DMS114 treated with DMSO at 0.1 percent for 48 hours (cell line): ENCODE measurements at regions not wholly inside any gene's neighbourhood (a gene's known extent, or its start where the extent isn't known, plus 50 kb on each side); places are given as distances from the start of the nearest gene placed in this dataset.

ENCODE experiments used
- DNase-seq: peaks from one replicate; lab custom pipeline; 2025; ENCODE audit not compliant: unreplicated experiment; lab: John Stamatoyannopoulos, UW

- DNase-seq = no peak
Observed at GRCh38 chr10:121406823-121407545, 191.3 kb downstream of the FGFR2 start.

GRCh38 chr10:121409466-121410104 is 188.7 kb downstream of the FGFR2 start:
- no peak for DNase-seq

- no peak for DNase-seq
Observed at GRCh38 chr10:121411004-121411403, 187.2 kb downstream of the FGFR2 start.

GRCh38 chr10:121413951-121414350 is 184.3 kb downstream of the FGFR2 start:
- no peak for DNase-seq

GRCh38 chr10:121414366-121415062 is 183.7 kb downstream of the FGFR2 start:
- no peak for DNase-seq

GRCh38 chr10:121415063-121415399 is 183.2 kb downstream of the FGFR2 start:
- DNase-seq = no peak

- no peak for DNase-seq
Observed at GRCh38 chr10:121416071-121416470, 182.2 kb downstream of the FGFR2 start.

GRCh38 chr10:121417298-121417697 is 180.9 kb downstream of the FGFR2 start:
- no peak for DNase-seq

- no peak for DNase-seq
Observed at GRCh38 chr10:121418126-121418777, 180.0 kb downstream of the FGFR2 start.

- no peak for DNase-seq
Observed at GRCh38 chr10:121420006-121420405, 178.2 kb downstream of the FGFR2 start.

- no peak for DNase-seq
Observed at GRCh38 chr10:121422096-121422495, 176.1 kb downstream of the FGFR2 start.

GRCh38 chr10:121425623-121426022 is 172.6 kb downstream of the FGFR2 start:
- no peak for DNase-seq

- no peak for DNase-seq
Observed at GRCh38 chr10:121426307-121426706, 171.9 kb downstream of the FGFR2 start.
